HL-60 (cell line): ENCODE measurements at regions not wholly inside any gene's neighbourhood (a gene's known extent, or its start where the extent isn't known, plus 50 kb on each side); places are given as distances from the start of the nearest gene placed in this dataset.

ENCODE experiments used
- DNase-seq, 2 experiments: peaks; one replicate each; pipeline ENCODE4 v3.0.0-alpha.2; 2010 to 2020; ENCODE audit warnings: low read depth in 1 of 2, low spot score in 1 of 2
- H3K27ac ChIP-seq: fragments of 250-450 bp; sonication (Bioruptor Pico); replicated peaks from 2 replicates; pipeline ENCODE4 v1.5.1; 2020; ENCODE audit warnings: mild to moderate bottlenecking, moderate library complexity
- H3K27me3 ChIP-seq: fragments of 250-450 bp; sonication (Bioruptor Pico); 2 replicates; pipeline ENCODE4 v1.5.1; 2021; ENCODE audit warnings: mild to moderate bottlenecking, moderate library complexity; ENCODE audit not compliant: insufficient read depth, poor library complexity, severe bottlenecking
- H3K4me3 ChIP-seq: replicated peaks from 2 replicates; pipeline ENCODE4 v1.5.1; 2011; ENCODE audit warnings: mild to moderate bottlenecking, control low read depth, low read length; ENCODE audit not compliant: insufficient read depth
- CTCF ChIP-seq: IDR thresholded peaks from one replicate; pipeline ENCODE4 v1.5.1; 2011; ENCODE audit warnings: low read length, control low read depth, inconsistent platforms; ENCODE audit not compliant: insufficient read depth
- GABPA ChIP-seq: IDR thresholded peaks from 2 replicates; pipeline ENCODE4 v1.6.1; 2012; ENCODE audit warnings: low read depth
- POLR2AphosphoS5 ChIP-seq: IDR thresholded peaks from 2 replicates; pipeline ENCODE4 v1.6.1; 2012; ENCODE audit warnings: low read depth
- REST ChIP-seq: IDR thresholded peaks from 2 replicates; pipeline ENCODE4 v1.6.1; 2012; ENCODE audit warnings: low read depth; ENCODE audit not compliant: insufficient replicate concordance
- SPI1 ChIP-seq: IDR thresholded peaks from 2 replicates; pipeline ENCODE4 v1.6.1; 2012; ENCODE audit warnings: low read depth, mild to moderate bottlenecking, borderline replicate concordance

- no peak for DNase-seq
- TF ChIP-seq REST (no peak), GABPA (no peak), CTCF (no peak), SPI1 (no peak), POLR2AphosphoS5 (no peak)
- Histone ChIP-seq H3K4me3 (no peak overlapping the region), H3K27ac (no peak overlapping the region), H3K27me3 (no peaks in the 10 kb centered on the region)
Observed at GRCh38 chr2:18284331-18284730, 276.1 kb downstream of the RDH14 start.

- no peaks in the 10 kb centered on the region for H3K27me3 ChIP-seq
- H3K4me3 ChIP-seq = no peak overlapping the region
- DNase-seq = no peak
- no peak overlapping the region for H3K27ac ChIP-seq
- TF ChIP-seq GABPA = no peak
- no peak for TF ChIP-seq POLR2AphosphoS5
- no peak for TF ChIP-seq SPI1
- no peak for TF ChIP-seq CTCF
- TF ChIP-seq REST = no peak
Observed at GRCh38 chr2:18282026-18282425, 278.4 kb downstream of the RDH14 start.

GRCh38 chr2:18276583-18277075 lies 283.8 kb downstream of the RDH14 start:
- Histone ChIP-seq H3K4me3 (no peak overlapping the region), H3K27me3 (no peaks in the 10 kb centered on the region), H3K27ac (no peak overlapping the region)
- TF ChIP-seq POLR2AphosphoS5 (no peak), CTCF (no peak), GABPA (no peak), REST (no peak), SPI1 (no peak)
- DNase-seq = no peak
